HG03571 (cell line): ENCODE measurements at regions not wholly inside any gene's neighbourhood (a gene's known extent, or its start where the extent isn't known, plus 50 kb on each side); places are given as distances from the start of the nearest gene placed in this dataset.
"Not testable (repeated sequence)": the region's sequence is repeated elsewhere in the genome, so short reads cannot be mapped to it uniquely, and the experiment has no call there.

ENCODE experiments used
- ATAC-seq: cut with Tn5 transposase; IDR thresholded peaks from one replicate; pipeline ENCODE4 v1.9.1; 2021; ENCODE audit not compliant: unreplicated experiment

- no peak for ATAC-seq
Observed at GRCh38 chr11:90737444-90738050, 514.7 kb upstream of the CHORDC1 start.

GRCh38 chr11:90732486-90732885 lies 509.6 kb upstream of the CHORDC1 start:
- no peak for ATAC-seq

- no peak for ATAC-seq
Observed at GRCh38 chr11:90723475-90723874, 500.6 kb upstream of the CHORDC1 start.

GRCh38 chr11:90722552-90723190 lies 499.8 kb upstream of the CHORDC1 start:
- no peak for ATAC-seq

- no peak for ATAC-seq
Observed at GRCh38 chr11:90717522-90717921, 494.7 kb upstream of the CHORDC1 start.

- no peak for ATAC-seq
Observed at GRCh38 chr11:90705661-90706060, 482.8 kb upstream of the CHORDC1 start.

- ATAC-seq, result no peak
Observed at GRCh38 chr11:90704510-90704909, 481.7 kb upstream of the CHORDC1 start.

GRCh38 chr11:90701716-90702115 lies 478.9 kb upstream of the CHORDC1 start:
- no peak for ATAC-seq

GRCh38 chr11:90700789-90701439 lies 478.1 kb upstream of the CHORDC1 start:
- ATAC-seq, result no peak

- no peak for ATAC-seq
Observed at GRCh38 chr11:90699791-90700400, 477.0 kb upstream of the CHORDC1 start.

- ATAC-seq, result no peak
Observed at GRCh38 chr11:90698238-90698637, 475.4 kb upstream of the CHORDC1 start.

- ATAC-seq, result not testable (repeated sequence)
Observed at GRCh38 chr11:90675496-90675895, 452.6 kb upstream of the CHORDC1 start.

GRCh38 chr11:90669094-90669493 lies 446.2 kb upstream of the CHORDC1 start:
- no peak for ATAC-seq

- ATAC-seq, result no peak
Observed at GRCh38 chr11:90668502-90668901, 445.7 kb upstream of the CHORDC1 start.

- peak; percentile 94 for ATAC-seq
Observed at GRCh38 chr11:90661233-90661632, 438.4 kb upstream of the CHORDC1 start.

- ATAC-seq, result no peak
Observed at GRCh38 chr11:90656171-90656570, 433.3 kb upstream of the CHORDC1 start.

- ATAC-seq, result no peak
Observed at GRCh38 chr11:90650153-90650552, 427.3 kb upstream of the CHORDC1 start.

- ATAC-seq, result no peak
Observed at GRCh38 chr11:90646706-90647105, 423.9 kb upstream of the CHORDC1 start.

GRCh38 chr11:90646266-90646665 lies 423.4 kb upstream of the CHORDC1 start:
- no peak for ATAC-seq

- ATAC-seq, result no peak
Observed at GRCh38 chr11:90639461-90639993, 416.7 kb upstream of the CHORDC1 start.

- ATAC-seq, result no peak
Observed at GRCh38 chr11:90635886-90636285, 413.0 kb upstream of the CHORDC1 start.

- no peak for ATAC-seq
Observed at GRCh38 chr11:90635151-90635550, 412.3 kb upstream of the CHORDC1 start.
